Activated CD8-positive, alpha-beta T cell treated with anti-CD3 and anti-CD28 coated beads for 36 hours (primary cell): ENCODE measurements at regions not wholly inside any gene's neighbourhood (a gene's known extent, or its start where the extent isn't known, plus 50 kb on each side); places are given as distances from the start of the nearest gene placed in this dataset.

Experiments
- ATAC-seq: fragments of 200-7000 bp; cut with Tn5 transposase; one replicate; pipeline ENCODE4 v1.10.0; 2021; ENCODE audit warnings: mild to moderate bottlenecking, moderate library complexity
- CTCF ChIA-PET: fragments of 350-600 bp; sonication (Branson Sonifier 250); formaldehyde crosslinking; loops from one replicate; lab custom pipeline; 2021; ENCODE audit warnings: antibody characterized with exemption; lab: Charles Lee
- POLR2A ChIA-PET: fragments of 350-600 bp; sonication (Branson Sonifier 250); formaldehyde crosslinking; loops from one replicate; lab custom pipeline; 2021; ENCODE audit warnings: antibody characterized with exemption; lab: Charles Lee
- DNase-seq: peaks from one replicate; pipeline ENCODE4 v3.0.0-alpha.2; 2020
- H3K27ac Mint-ChIP-seq: one replicate; pipeline ENCODE4 v1.8.0; 2021; ENCODE audit warnings: mild to moderate bottlenecking, mixed read lengths
- H3K27me3 Mint-ChIP-seq: one replicate; pipeline ENCODE4 v1.8.0; 2021; ENCODE audit warnings: mixed read lengths
- H3K36me3 Mint-ChIP-seq: one replicate; pipeline ENCODE4 v1.8.0; 2021; ENCODE audit warnings: low read depth, mixed read lengths
- H3K4me1 Mint-ChIP-seq: one replicate; pipeline ENCODE4 v1.8.0; 2021; ENCODE audit warnings: low read depth, mixed read lengths
- H3K4me3 Mint-ChIP-seq: one replicate; pipeline ENCODE4 v1.8.0; 2021; ENCODE audit warnings: mild to moderate bottlenecking, moderate library complexity, mixed read lengths
- H3K9me3 Mint-ChIP-seq: one replicate; pipeline ENCODE4 v1.8.0; 2021; ENCODE audit warnings: mixed read lengths
- intact Hi-C: fragments of 100-400 bp; cut with micrococcal nuclease; formaldehyde crosslinking; loops from one replicate; pipeline ENCODE4 v1.10.0; 2022
- TF ChIP-seq, protein P1 (sequence below): fragments of 200-600 bp; IDR thresholded peaks from one replicate; pipeline ENCODE4 v1.8.0; 2022; ENCODE audit warnings: antibody characterized with exemption, mild to moderate bottlenecking

DNA sequence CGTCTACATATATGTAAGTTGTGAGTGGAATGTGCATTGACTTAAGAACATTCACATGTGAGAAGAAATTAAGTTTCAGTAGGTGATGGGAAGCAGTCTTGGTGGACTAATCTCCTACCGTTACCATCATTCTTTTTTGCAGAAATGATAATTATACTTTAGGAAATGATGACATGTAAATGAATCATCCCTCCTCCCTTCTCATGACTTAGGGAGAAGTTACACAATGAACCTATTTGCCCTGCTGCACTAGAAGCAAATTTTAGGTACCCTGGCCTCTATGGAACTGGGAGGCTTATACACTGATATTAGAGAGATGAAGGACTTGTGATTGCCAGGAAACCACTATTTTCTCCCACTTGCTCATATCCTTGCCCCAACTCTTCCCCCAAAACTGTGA, 214.2 kb downstream of the CALCRL start:
- Mint-ChIP-seq H3K9me3 (peaks cover 2% of the 10 kb centered on the region), H3K27me3 (no peaks in the 10 kb centered on the region)

DNA sequence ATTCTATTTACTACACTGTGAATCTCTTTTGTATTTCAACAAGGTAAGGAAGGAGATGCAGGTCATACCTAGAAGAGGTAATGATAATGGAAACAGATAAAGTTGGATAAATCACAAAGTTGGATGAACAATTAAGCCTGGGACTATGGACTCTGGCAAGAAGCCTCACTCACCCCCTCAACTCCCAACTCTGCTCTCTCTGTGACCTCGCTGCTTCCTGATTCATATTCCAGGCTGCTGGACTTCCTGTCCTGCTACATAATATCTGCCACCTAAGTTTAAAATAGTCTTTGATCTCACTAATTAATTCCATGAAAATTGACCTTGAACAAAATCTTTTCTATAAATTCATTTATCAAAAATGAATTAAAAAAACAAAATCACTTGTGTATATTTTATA, 215.3 kb downstream of the CALCRL start:
- ATAC-seq (no peak), DNase-seq (no peak)
- Mint-ChIP-seq H3K27ac (no peak overlapping the region), H3K4me3 (no peak overlapping the region), H3K4me1 (no peaks in the 10 kb centered on the region), H3K9me3 (peaks cover 2% of the 10 kb centered on the region), H3K36me3 (no peaks in the 10 kb centered on the region), H3K27me3 (no peaks in the 10 kb centered on the region)
- ChIA-PET CTCF (no interaction called here), POLR2A (no interaction called here)
- TF ChIP-seq, protein P1, sequence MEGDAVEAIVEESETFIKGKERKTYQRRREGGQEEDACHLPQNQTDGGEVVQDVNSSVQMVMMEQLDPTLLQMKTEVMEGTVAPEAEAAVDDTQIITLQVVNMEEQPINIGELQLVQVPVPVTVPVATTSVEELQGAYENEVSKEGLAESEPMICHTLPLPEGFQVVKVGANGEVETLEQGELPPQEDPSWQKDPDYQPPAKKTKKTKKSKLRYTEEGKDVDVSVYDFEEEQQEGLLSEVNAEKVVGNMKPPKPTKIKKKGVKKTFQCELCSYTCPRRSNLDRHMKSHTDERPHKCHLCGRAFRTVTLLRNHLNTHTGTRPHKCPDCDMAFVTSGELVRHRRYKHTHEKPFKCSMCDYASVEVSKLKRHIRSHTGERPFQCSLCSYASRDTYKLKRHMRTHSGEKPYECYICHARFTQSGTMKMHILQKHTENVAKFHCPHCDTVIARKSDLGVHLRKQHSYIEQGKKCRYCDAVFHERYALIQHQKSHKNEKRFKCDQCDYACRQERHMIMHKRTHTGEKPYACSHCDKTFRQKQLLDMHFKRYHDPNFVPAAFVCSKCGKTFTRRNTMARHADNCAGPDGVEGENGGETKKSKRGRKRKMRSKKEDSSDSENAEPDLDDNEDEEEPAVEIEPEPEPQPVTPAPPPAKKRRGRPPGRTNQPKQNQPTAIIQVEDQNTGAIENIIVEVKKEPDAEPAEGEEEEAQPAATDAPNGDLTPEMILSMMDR = no peak
- intact Hi-C loops = no loop called here

More for the DNA sequence above, 214.2 kb downstream of the CALCRL start:
- no peaks in the 10 kb centered on the region for H3K4me1 Mint-ChIP-seq
- POLR2A ChIA-PET = no interaction called here
- DNase-seq (no peak), ATAC-seq (no peak)
- intact Hi-C loops = no loop called here
- TF ChIP-seq, protein P1 = no peak
- no peaks in the 10 kb centered on the region for H3K36me3 Mint-ChIP-seq
- CTCF ChIA-PET = no interaction called here
- H3K27ac Mint-ChIP-seq = no peak overlapping the region
- H3K4me3 Mint-ChIP-seq = no peak overlapping the region

DNA sequence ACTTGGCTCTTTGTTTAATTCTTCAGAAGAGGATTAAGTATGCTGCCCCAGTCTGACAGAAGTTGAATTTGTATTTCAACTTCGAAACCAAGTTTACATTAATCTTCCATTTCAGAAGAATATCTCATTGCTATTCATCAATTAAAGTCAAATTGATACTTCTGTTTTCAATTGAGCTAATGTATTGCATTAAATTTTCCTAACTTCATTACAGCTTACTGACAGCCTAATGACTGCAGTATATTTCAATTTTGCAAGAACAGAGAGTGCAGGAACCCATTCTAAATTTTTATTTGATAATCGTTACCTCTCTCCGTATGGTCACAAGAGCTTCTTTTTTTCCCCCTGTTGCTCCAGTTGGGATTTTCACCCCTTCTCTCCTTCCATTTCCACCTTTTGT, 218.0 kb downstream of the CALCRL start:
- Mint-ChIP-seq H3K4me1 (no peaks in the 10 kb centered on the region), H3K9me3 (peaks cover 2% of the 10 kb centered on the region), H3K27me3 (no peaks in the 10 kb centered on the region), H3K36me3 (no peaks in the 10 kb centered on the region), H3K27ac (no peak overlapping the region), H3K4me3 (no peak overlapping the region)
- TF ChIP-seq, protein P1 = no peak
- ATAC-seq = no peak
- CTCF ChIA-PET = no interaction called here
- POLR2A ChIA-PET = no interaction called here
- no peak for DNase-seq
- intact Hi-C loops = no loop called here

DNA sequence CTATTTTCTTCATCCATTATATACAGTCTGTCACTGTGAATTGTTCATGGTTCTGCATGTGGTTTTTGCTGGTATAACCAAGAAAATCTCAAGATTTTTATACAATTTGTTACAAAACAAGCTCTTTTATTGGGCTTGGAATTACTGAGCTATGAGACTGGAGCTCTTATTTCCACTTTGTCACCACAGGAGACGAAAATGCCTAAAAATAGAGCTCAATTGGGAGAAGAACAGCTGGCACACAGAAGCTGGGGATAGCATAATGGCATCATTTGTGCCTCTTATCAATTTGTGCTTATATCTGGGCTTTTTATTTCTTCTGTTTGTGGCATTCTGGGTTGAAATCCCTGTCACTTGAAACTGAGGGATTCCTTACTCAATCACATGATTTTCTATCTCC, 219.1 kb downstream of the CALCRL start:
- H3K27ac Mint-ChIP-seq = no peak overlapping the region
- ChIA-PET POLR2A (no interaction called here), CTCF (no interaction called here)
- peaks cover under 1% of the 10 kb centered on the region for H3K9me3 Mint-ChIP-seq
- TF ChIP-seq, protein P1 = no peak
- intact Hi-C loops = no loop called here
- ATAC-seq (no peak), DNase-seq (no peak)
- no peaks in the 10 kb centered on the region for H3K4me1 Mint-ChIP-seq
- H3K27me3 Mint-ChIP-seq = no peaks in the 10 kb centered on the region
- no peaks in the 10 kb centered on the region for H3K36me3 Mint-ChIP-seq
- H3K4me3 Mint-ChIP-seq = no peak overlapping the region

DNA sequence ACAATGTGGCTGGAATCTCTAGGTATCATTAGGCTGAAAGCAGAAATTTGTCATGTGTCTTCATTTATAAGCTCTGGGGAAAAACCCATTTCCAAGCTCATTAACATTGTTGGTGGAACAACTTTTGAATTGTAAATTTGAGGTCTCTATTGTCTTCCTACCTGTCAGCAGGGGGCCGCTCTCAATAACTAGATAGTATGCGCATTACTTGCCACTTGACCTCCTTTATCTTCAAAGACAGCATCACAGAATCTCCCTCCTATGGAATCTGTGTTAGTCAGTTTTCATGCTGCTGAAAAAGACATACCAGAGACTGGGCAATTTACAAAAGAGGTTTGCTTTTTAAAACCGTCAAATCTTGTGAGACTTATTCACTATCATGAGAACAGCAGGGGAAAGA, 223.1 kb downstream of the CALCRL start:
- ChIA-PET POLR2A (no interaction called here), CTCF (no interaction called here)
- no peak for ATAC-seq
- TF ChIP-seq, protein P1 = no peak
- Mint-ChIP-seq H3K27ac (no peak overlapping the region), H3K4me3 (no peak overlapping the region), H3K4me1 (no peaks in the 10 kb centered on the region), H3K27me3 (no peaks in the 10 kb centered on the region), H3K9me3 (peaks cover 3% of the 10 kb centered on the region), H3K36me3 (no peaks in the 10 kb centered on the region)
- intact Hi-C loops = no loop called here
- no peak for DNase-seq
